Adipocyte (in vitro differentiated cells): ENCODE measurements at regions not wholly inside any gene's neighbourhood (a gene's known extent, or its start where the extent isn't known, plus 50 kb on each side); places are given as distances from the start of the nearest gene placed in this dataset.

Source experiments
- DNase-seq: peaks from one replicate; pipeline ENCODE4 v3.0.0-alpha.2; 2015; ENCODE audit warnings: low read depth
- H3K27me3 ChIP-seq: replicated peaks from 2 replicates; pipeline ENCODE4 v1.7.0; 2013; ENCODE audit warnings: mild to moderate bottlenecking, low read length, moderate library complexity; ENCODE audit not compliant: control insufficient read depth, insufficient read depth
- H3K36me3 ChIP-seq: 2 replicates; pipeline ENCODE4 v1.7.0; 2013; ENCODE audit warnings: low read length, mild to moderate bottlenecking, moderate library complexity; ENCODE audit not compliant: control insufficient read depth, insufficient read depth, severe bottlenecking
- H3K4me1 ChIP-seq: 2 replicates; pipeline ENCODE4 v1.7.0; 2013; ENCODE audit warnings: mild to moderate bottlenecking, low read length, moderate library complexity; ENCODE audit not compliant: control insufficient read depth, insufficient read depth
- H3K4me3 ChIP-seq: 2 replicates; pipeline ENCODE4 v1.7.0; 2013; ENCODE audit warnings: mild to moderate bottlenecking, low read length, moderate library complexity
- H3K9ac ChIP-seq: 2 replicates; pipeline ENCODE4 v1.7.0; 2013; ENCODE audit warnings: mild to moderate bottlenecking, low read length, moderate library complexity
- H3K9me3 ChIP-seq: 2 replicates; pipeline ENCODE4 v1.7.0; 2013; ENCODE audit warnings: mild to moderate bottlenecking, low read length, moderate library complexity; ENCODE audit not compliant: control insufficient read depth

- no peaks in the 10 kb centered on the region for H3K4me1 ChIP-seq
- no peaks in the 10 kb centered on the region for H3K36me3 ChIP-seq
- DNase-seq = no peak
These were observed 102.7 kb upstream of the C1orf174 start for GRCh38 chr1:4002741-4003140.

GRCh38 chr1:4003846-4004505, 103.9 kb upstream of the C1orf174 start:
- no peaks in the 10 kb centered on the region for H3K9me3 ChIP-seq
- H3K4me1 ChIP-seq = no peaks in the 10 kb centered on the region
- H3K27me3 ChIP-seq = no peaks in the 10 kb centered on the region
- no peak overlapping the region for H3K4me3 ChIP-seq
- H3K9ac ChIP-seq = no peak overlapping the region
- no peak for DNase-seq
- no peaks in the 10 kb centered on the region for H3K36me3 ChIP-seq

More at GRCh38 chr1:4002741-4003140, 102.7 kb upstream of the C1orf174 start:
- no peak overlapping the region for H3K9ac ChIP-seq
- no peaks in the 10 kb centered on the region for H3K9me3 ChIP-seq
- no peaks in the 10 kb centered on the region for H3K27me3 ChIP-seq
- H3K4me3 ChIP-seq = no peak overlapping the region

DNA sequence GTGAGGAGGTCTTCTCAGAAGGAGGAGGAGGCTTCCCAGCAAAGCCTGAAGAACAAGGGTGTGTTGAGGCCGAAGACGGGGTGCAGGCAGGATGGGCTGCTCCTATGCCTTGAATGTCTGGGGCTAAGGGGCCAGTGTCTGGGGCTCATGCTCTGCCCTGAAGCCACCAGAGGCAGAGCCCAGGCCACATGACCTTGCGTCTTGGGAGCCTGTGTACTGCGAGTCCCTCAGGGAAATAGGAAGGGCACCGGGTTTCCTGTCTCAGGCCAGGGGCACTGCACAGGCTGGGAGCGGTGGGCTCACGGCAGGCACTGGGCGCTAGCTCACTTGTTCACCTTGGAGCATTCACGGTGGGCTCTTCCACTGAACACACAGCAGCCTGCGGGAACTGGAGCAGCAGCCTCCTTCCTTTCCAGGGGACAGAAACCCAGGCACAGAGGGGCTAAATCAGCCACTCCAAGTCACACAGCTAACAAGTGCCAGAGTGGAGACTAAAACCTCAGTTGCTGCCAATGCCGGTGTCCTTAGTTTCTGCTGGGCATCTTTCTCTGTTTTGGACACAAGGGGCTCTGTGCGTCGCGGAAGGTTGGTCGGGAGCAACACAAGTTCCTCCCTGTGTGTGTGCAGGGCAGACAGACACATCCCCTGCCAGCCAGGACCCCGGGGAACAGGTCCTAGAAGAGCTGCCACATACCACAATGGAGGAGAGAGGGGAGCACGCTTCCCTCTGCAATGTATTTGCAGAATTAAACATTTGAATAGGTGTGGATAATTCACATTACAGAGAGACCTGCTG, 104.8 kb upstream of the C1orf174 start:
- Histone ChIP-seq H3K9me3 (no peaks in the 10 kb centered on the region), H3K27me3 (no peaks in the 10 kb centered on the region)
- no peak for DNase-seq

DNA sequence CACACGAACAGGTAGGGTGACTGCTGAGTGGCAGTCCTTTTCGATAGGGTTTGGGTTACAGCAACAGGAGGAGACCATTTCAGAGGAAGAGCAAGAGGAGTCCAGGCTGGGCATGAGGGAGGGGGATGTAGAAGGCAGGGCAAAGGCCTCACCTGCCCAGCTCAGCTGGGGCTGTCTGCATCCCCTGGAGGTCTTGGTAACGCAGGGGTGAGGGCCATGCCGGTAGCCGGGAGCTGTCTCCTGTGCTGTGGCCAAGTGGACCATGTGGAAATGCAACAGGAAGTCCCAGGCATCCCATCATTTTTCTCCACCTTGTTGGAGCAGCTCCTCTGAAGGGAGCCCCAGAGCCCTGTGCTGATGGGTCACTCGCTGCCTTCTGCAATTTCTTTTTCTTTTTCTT, 105.4 kb upstream of the C1orf174 start:
- H3K4me1 ChIP-seq = no peaks in the 10 kb centered on the region
- DNase-seq = no peak
- H3K36me3 ChIP-seq = no peaks in the 10 kb centered on the region
- H3K27me3 ChIP-seq = no peaks in the 10 kb centered on the region
- H3K9ac ChIP-seq = no peak overlapping the region
- no peak overlapping the region for H3K4me3 ChIP-seq
- H3K9me3 ChIP-seq = no peaks in the 10 kb centered on the region

More for the DNA sequence above, 104.8 kb upstream of the C1orf174 start:
- H3K36me3 ChIP-seq = no peaks in the 10 kb centered on the region
- H3K4me3 ChIP-seq = no peak overlapping the region
- no peaks in the 10 kb centered on the region for H3K4me1 ChIP-seq
- no peak overlapping the region for H3K9ac ChIP-seq

DNA sequence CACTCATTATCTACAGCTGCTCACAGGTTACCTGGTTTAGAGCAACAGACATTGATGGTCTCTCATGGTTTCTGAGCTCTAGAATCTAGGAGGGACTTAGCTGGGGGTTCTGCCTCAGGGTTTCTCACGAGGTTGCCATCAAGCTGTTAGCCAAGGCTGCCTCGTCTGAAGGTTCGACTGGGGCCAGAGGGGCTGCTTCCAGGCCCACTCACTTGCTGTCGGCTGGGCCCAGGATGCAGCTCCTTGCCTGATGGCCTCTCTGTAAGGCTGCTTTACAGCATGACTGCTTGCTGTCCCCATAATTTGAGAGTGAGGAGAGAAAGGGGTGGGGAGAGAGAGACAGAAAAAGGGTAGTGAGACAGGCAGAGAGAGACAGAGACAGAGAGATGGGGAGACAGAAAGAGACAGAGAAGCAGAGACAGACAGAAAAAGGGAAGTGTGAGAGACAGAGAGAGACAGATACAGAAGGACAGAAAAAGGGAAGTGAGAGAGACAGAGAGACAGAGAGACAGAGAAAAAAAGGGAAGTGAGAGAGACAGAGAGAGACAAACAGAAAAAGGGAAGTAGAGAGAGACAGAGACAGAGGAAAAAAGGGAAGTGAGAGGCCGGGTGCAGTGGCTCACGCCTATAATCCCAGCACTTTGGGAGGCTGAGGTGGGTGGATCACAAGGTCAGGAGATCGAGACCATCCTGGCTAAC, 106.8 kb upstream of the C1orf174 start:
- DNase-seq = no peak

GRCh38 chr1:4010284-4010683, 110.2 kb upstream of the C1orf174 start:
- Histone ChIP-seq H3K27me3 (no peaks in the 10 kb centered on the region), H3K9me3 (no peaks in the 10 kb centered on the region), H3K4me3 (no peak overlapping the region), H3K9ac (no peak overlapping the region), H3K4me1 (no peaks in the 10 kb centered on the region), H3K36me3 (no peaks in the 10 kb centered on the region)
- no peak for DNase-seq

More for the DNA sequence above, 106.8 kb upstream of the C1orf174 start:
- no peaks in the 10 kb centered on the region for H3K4me1 ChIP-seq
- no peaks in the 10 kb centered on the region for H3K27me3 ChIP-seq
- H3K9ac ChIP-seq = no peak overlapping the region
- H3K36me3 ChIP-seq = no peaks in the 10 kb centered on the region
- H3K9me3 ChIP-seq = no peaks in the 10 kb centered on the region
- H3K4me3 ChIP-seq = no peak overlapping the region

DNA sequence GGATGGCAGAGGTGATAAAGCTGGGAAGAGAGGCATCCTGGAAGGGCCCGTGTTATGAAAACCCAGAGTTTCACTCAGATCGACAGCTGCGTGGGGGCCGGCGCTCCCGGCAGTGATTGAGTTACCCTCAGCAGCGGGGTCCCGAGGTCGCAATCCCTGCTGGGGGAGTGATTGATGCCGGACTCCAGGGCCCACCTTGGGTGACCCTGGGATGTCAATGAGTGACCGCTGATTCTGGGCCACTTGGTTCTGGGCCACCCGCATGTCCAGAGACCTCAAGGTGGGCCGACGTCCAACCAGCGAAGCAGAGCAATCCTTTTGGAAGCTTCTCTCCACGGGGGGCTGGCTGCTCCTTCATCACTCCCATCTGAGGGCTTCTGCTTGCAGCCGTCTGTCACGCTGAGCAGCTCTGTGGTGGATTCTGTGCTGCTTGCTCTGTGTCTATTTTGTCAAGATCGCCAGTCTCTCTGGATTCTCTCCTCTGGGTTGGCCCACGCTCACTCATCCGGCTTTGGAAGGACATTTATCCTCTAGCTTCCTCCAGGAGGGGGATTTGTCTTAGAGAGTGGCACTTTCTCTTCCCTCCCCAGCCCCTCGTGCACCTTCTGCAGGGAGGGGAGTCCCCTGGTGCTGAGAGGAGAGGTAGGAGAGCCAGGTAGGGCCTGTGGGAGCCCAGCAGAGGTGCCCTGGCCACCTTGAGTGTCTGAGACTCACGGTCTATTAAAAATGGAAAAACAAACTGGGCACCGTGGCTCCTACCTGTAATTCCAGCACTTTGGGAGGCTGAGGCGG, 110.9 kb upstream of the C1orf174 start:
- Histone ChIP-seq H3K4me1 (no peaks in the 10 kb centered on the region), H3K4me3 (no peak overlapping the region), H3K9ac (no peak overlapping the region), H3K9me3 (no peaks in the 10 kb centered on the region), H3K27me3 (no peaks in the 10 kb centered on the region), H3K36me3 (no peaks in the 10 kb centered on the region)
- DNase-seq = no peak

GRCh38 chr1:4016351-4017130, 116.5 kb upstream of the C1orf174 start:
- no peak overlapping the region for H3K9ac ChIP-seq
- DNase-seq = no peak
- no peaks in the 10 kb centered on the region for H3K36me3 ChIP-seq
- no peaks in the 10 kb centered on the region for H3K9me3 ChIP-seq
- H3K27me3 ChIP-seq = no peaks in the 10 kb centered on the region
- H3K4me3 ChIP-seq = no peak overlapping the region
- H3K4me1 ChIP-seq = no peaks in the 10 kb centered on the region

GRCh38 chr1:4017636-4018365, 117.7 kb upstream of the C1orf174 start:
- Histone ChIP-seq H3K9ac (no peak overlapping the region), H3K9me3 (no peaks in the 10 kb centered on the region), H3K36me3 (no peaks in the 10 kb centered on the region), H3K27me3 (no peaks in the 10 kb centered on the region), H3K4me1 (no peaks in the 10 kb centered on the region), H3K4me3 (no peak overlapping the region)
- no peak for DNase-seq
